H1 (cell line): ENCODE measurements at regions not wholly inside any gene's neighbourhood (a gene's known extent, or its start where the extent isn't known, plus 50 kb on each side); places are given as distances from the start of the nearest gene placed in this dataset.

ENCODE experiments used
- EP300 ChIP-seq, 2 experiments: IDR thresholded peaks; 1 replicate in 1 of 2; 2 replicates in 1 of 2; pipeline ENCODE4 v1.6.1; 2011 to 2012; ENCODE audit warnings: low read depth in 2 of 2, low read length in 2 of 2, mild to moderate bottlenecking in 2 of 2, borderline replicate concordance in 1 of 2, inconsistent platforms in 1 of 2, moderate library complexity in 1 of 2
- KDM1A ChIP-seq: fragments of 200-600, 300-600 bp; sonication (generic); IDR thresholded peaks from 2 replicates; pipeline ENCODE4 v1.7.1; 2016; ENCODE audit warnings: mild to moderate bottlenecking, low read length, borderline replicate concordance
- NANOG ChIP-seq: IDR thresholded peaks from 2 replicates; pipeline ENCODE4 v1.6.1; 2011; ENCODE audit warnings: low read length, low read depth, mild to moderate bottlenecking, inconsistent platforms; ENCODE audit not compliant: insufficient read depth, poor library complexity, severe bottlenecking
- RAD21 ChIP-seq, 2 experiments: IDR thresholded peaks in 1 of 2; conservative IDR thresholded peaks in 1 of 2; 2 replicates each; pipeline ENCODE4 v1.6.1; 2011; ENCODE audit warnings: low read depth in 2 of 2, low read length in 2 of 2, improper control_type of control experiment in 1 of 2, inconsistent platforms in 1 of 2, mild to moderate bottlenecking in 1 of 2, moderate library complexity in 1 of 2
- SP1 ChIP-seq: IDR thresholded peaks from 2 replicates; pipeline ENCODE4 v1.6.1; 2011; ENCODE audit warnings: low read depth, low read length
- SP2 ChIP-seq: IDR thresholded peaks from 2 replicates; pipeline ENCODE4 v1.6.1; 2012; ENCODE audit warnings: mild to moderate bottlenecking, low read length, inconsistent platforms
- SRF ChIP-seq: IDR thresholded peaks from 2 replicates; pipeline ENCODE4 v1.6.1; 2011; ENCODE audit warnings: mild to moderate bottlenecking, low read depth, low read length, moderate library complexity
- TAF7 ChIP-seq: optimal IDR thresholded peaks from 2 replicates; pipeline ENCODE3; 2011; ENCODE audit warnings: low read depth, mild to moderate bottlenecking, inconsistent platforms, low read length, moderate library complexity, borderline replicate concordance
- YY1 ChIP-seq: IDR thresholded peaks from 2 replicates; pipeline ENCODE4 v1.6.1; 2011; ENCODE audit warnings: low read depth, mild to moderate bottlenecking, low read length
- TF ChIP-seq, protein P1 (sequence below): fragments of 300-600 bp; sonication (generic); IDR thresholded peaks from 2 replicates; pipeline ENCODE4 v1.7.1; 2012; ENCODE audit warnings: low read length, moderate library complexity, mild to moderate bottlenecking, inconsistent platforms; ENCODE audit not compliant: insufficient replicate concordance
- TF ChIP-seq, protein P2 (sequence below): IDR thresholded peaks from 2 replicates; pipeline ENCODE4 v1.6.1; 2012; ENCODE audit warnings: inconsistent platforms

DNA sequence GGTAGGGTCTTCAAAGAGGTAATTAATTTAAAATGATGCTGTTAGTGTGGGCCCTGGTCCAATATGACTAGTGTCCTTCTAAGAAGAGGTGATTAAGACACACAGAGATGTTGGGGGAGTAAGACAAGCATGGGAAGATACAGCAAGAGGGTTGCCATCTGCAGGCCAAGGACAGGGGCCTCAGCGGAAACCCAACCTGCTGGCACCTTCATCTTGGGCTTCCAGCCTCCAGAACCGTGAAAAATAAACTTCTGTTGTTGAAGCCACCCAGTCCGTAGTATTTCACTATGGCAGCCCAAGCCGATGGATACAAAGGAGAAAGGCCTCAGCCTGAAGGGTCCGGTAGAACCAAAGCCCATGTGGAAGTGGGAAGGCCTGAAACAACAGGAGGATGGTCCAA is 161.7 kb upstream of the UBE2E1 start (continued):
- TF ChIP-seq, protein P1, sequence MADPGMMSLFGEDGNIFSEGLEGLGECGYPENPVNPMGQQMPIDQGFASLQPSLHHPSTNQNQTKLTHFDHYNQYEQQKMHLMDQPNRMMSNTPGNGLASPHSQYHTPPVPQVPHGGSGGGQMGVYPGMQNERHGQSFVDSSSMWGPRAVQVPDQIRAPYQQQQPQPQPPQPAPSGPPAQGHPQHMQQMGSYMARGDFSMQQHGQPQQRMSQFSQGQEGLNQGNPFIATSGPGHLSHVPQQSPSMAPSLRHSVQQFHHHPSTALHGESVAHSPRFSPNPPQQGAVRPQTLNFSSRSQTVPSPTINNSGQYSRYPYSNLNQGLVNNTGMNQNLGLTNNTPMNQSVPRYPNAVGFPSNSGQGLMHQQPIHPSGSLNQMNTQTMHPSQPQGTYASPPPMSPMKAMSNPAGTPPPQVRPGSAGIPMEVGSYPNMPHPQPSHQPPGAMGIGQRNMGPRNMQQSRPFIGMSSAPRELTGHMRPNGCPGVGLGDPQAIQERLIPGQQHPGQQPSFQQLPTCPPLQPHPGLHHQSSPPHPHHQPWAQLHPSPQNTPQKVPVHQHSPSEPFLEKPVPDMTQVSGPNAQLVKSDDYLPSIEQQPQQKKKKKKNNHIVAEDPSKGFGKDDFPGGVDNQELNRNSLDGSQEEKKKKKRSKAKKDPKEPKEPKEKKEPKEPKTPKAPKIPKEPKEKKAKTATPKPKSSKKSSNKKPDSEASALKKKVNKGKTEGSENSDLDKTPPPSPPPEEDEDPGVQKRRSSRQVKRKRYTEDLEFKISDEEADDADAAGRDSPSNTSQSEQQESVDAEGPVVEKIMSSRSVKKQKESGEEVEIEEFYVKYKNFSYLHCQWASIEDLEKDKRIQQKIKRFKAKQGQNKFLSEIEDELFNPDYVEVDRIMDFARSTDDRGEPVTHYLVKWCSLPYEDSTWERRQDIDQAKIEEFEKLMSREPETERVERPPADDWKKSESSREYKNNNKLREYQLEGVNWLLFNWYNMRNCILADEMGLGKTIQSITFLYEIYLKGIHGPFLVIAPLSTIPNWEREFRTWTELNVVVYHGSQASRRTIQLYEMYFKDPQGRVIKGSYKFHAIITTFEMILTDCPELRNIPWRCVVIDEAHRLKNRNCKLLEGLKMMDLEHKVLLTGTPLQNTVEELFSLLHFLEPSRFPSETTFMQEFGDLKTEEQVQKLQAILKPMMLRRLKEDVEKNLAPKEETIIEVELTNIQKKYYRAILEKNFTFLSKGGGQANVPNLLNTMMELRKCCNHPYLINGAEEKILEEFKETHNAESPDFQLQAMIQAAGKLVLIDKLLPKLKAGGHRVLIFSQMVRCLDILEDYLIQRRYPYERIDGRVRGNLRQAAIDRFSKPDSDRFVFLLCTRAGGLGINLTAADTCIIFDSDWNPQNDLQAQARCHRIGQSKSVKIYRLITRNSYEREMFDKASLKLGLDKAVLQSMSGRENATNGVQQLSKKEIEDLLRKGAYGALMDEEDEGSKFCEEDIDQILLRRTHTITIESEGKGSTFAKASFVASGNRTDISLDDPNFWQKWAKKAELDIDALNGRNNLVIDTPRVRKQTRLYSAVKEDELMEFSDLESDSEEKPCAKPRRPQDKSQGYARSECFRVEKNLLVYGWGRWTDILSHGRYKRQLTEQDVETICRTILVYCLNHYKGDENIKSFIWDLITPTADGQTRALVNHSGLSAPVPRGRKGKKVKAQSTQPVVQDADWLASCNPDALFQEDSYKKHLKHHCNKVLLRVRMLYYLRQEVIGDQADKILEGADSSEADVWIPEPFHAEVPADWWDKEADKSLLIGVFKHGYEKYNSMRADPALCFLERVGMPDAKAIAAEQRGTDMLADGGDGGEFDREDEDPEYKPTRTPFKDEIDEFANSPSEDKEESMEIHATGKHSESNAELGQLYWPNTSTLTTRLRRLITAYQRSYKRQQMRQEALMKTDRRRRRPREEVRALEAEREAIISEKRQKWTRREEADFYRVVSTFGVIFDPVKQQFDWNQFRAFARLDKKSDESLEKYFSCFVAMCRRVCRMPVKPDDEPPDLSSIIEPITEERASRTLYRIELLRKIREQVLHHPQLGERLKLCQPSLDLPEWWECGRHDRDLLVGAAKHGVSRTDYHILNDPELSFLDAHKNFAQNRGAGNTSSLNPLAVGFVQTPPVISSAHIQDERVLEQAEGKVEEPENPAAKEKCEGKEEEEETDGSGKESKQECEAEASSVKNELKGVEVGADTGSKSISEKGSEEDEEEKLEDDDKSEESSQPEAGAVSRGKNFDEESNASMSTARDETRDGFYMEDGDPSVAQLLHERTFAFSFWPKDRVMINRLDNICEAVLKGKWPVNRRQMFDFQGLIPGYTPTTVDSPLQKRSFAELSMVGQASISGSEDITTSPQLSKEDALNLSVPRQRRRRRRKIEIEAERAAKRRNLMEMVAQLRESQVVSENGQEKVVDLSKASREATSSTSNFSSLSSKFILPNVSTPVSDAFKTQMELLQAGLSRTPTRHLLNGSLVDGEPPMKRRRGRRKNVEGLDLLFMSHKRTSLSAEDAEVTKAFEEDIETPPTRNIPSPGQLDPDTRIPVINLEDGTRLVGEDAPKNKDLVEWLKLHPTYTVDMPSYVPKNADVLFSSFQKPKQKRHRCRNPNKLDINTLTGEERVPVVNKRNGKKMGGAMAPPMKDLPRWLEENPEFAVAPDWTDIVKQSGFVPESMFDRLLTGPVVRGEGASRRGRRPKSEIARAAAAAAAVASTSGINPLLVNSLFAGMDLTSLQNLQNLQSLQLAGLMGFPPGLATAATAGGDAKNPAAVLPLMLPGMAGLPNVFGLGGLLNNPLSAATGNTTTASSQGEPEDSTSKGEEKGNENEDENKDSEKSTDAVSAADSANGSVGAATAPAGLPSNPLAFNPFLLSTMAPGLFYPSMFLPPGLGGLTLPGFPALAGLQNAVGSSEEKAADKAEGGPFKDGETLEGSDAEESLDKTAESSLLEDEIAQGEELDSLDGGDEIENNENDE, result no peak
- TF ChIP-seq RAD21 (IDR thresholded peaks at IDR 0.05 in 1 of 2, conservative IDR thresholded peaks at IDR 0.05 in 1 of 2; ENCODE audit: low read depth in 2 of 2, low read length in 2 of 2), result no peak
- TF ChIP-seq SP1, result no peak
- TF ChIP-seq TAF7, result no peak
- TF ChIP-seq, protein P2, sequence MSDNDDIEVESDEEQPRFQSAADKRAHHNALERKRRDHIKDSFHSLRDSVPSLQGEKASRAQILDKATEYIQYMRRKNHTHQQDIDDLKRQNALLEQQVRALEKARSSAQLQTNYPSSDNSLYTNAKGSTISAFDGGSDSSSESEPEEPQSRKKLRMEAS, result no peak
- TF ChIP-seq EP300 (IDR thresholded peaks at IDR 0.05; ENCODE audit: borderline replicate concordance in 1 of 2, low read depth in 2 of 2, low read length in 2 of 2), result no peak
- TF ChIP-seq KDM1A, result no peak
- TF ChIP-seq YY1, result no peak
- TF ChIP-seq NANOG, result no peak
- TF ChIP-seq SRF, result no peak
- TF ChIP-seq SP2, result no peak
